Esophagus squamous epithelium (tissue), 5 donors: ENCODE measurements at regions not wholly inside any gene's neighbourhood (a gene's known extent, or its start where the extent isn't known, plus 50 kb on each side); places are given as distances from the start of the nearest gene placed in this dataset.

Source experiments
- DNase-seq: peaks from one replicate; lab custom pipeline; 2025; lab: John Stamatoyannopoulos, UW
- H3K27ac ChIP-seq, 4 donors: fragments of 200-600 bp; sonication (generic); one replicate each; pipeline ENCODE4 v1.5.1; 2016 to 2019; ENCODE audit warnings: mild to moderate bottlenecking in 1 of 4
- H3K27me3 ChIP-seq, 4 donors: fragments of 200-600 bp; sonication (generic); 1 replicate in 3 of 4; 2 replicates in 1 of 4; pipeline versions ENCODE4 v1.5.1 to v1.6.0; 2017 to 2021; ENCODE audit warnings: antibody characterized with exemption in 1 of 4
- H3K36me3 ChIP-seq, 3 donors: fragments of 200-600 bp; sonication (generic); one replicate each; pipeline ENCODE4 v1.5.1; 2016 to 2019
- H3K4me1 ChIP-seq, 3 donors: fragments of 200-600 bp; sonication (generic); one replicate each; pipeline ENCODE4 v1.5.1; 2017 to 2019
- H3K4me3 ChIP-seq, 4 donors: fragments of 200-600 bp; sonication (generic); 1 replicate in 3 of 4; 2 replicates in 1 of 4; pipeline ENCODE4 v1.5.1; 2016 to 2019; ENCODE audit warnings: mild to moderate bottlenecking in 2 of 4, moderate library complexity in 1 of 4
- H3K9me3 ChIP-seq, 3 donors: fragments of 200-600 bp; sonication (generic); one replicate each; pipeline ENCODE4 v1.5.1; 2016 to 2019
- POLR2A ChIP-seq, 4 donors: fragments of 450-650 bp; IDR thresholded peaks; one replicate each; pipeline ENCODE4 v1.6.1; 2017; ENCODE audit warnings: antibody characterized with exemption in 4 of 4, mild to moderate bottlenecking in 4 of 4, moderate library complexity in 3 of 4
- WGBS, 2 donors: methylation state at CpG; one replicate each; pipeline ENCODE4 v1.1.5; 2018; 5-methylcytosine and 5-hydroxymethylcytosine counted together
- intact Hi-C: fragments of 100-400 bp; cut with DNase I; formaldehyde crosslinking; loops from one replicate; pipeline ENCODE4 v1.15.0; 2022
- TF ChIP-seq, protein P1 (sequence below), 6 experiments: fragments of 450-650 bp in 4 of 6; fragments of 200-600 bp in 2 of 6; sonication (generic) in 2 of 6; IDR thresholded peaks; one replicate each; pipeline ENCODE4 v1.5.1; 2016 to 2019; ENCODE audit warnings: antibody characterized with exemption in 6 of 6, mild to moderate bottlenecking in 4 of 6, moderate library complexity in 4 of 6
- donor health status: DM: yes; HTN: yes; CAD: no.

DNA sequence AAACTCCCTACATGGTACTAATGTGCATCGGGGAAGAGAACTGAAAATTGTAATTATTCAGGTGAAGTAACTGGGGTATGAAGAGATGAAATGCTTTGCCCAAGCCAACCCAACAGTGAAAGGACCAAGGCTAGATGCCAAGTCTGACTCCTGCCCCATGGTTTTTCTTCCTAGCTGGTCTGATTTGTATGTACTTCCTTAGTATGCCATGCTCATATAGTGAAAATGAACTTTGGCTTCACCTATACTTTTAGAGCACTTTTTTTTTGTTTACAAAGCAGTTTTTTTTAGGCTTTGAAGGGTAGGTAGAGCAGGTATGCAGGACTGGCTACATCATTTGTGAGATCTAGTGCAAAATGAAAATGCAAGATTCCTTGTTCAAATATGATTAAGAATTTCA is 359.4 kb upstream of the RIOK2 start:
- no peaks in the 10 kb centered on the region for H3K9me3 ChIP-seq
- no peak overlapping the region for H3K27ac ChIP-seq
- intact Hi-C loops: no loop called here
- H3K36me3 ChIP-seq: no peaks in the 10 kb centered on the region
- no peak for DNase-seq
- no peak overlapping the region for H3K4me3 ChIP-seq
- H3K27me3 ChIP-seq: no peaks in the 10 kb centered on the region
- no peaks in the 10 kb centered on the region for H3K4me1 ChIP-seq
- TF ChIP-seq POLR2A (IDR thresholded peaks at IDR 0.05): no peak
- TF ChIP-seq, protein P1, sequence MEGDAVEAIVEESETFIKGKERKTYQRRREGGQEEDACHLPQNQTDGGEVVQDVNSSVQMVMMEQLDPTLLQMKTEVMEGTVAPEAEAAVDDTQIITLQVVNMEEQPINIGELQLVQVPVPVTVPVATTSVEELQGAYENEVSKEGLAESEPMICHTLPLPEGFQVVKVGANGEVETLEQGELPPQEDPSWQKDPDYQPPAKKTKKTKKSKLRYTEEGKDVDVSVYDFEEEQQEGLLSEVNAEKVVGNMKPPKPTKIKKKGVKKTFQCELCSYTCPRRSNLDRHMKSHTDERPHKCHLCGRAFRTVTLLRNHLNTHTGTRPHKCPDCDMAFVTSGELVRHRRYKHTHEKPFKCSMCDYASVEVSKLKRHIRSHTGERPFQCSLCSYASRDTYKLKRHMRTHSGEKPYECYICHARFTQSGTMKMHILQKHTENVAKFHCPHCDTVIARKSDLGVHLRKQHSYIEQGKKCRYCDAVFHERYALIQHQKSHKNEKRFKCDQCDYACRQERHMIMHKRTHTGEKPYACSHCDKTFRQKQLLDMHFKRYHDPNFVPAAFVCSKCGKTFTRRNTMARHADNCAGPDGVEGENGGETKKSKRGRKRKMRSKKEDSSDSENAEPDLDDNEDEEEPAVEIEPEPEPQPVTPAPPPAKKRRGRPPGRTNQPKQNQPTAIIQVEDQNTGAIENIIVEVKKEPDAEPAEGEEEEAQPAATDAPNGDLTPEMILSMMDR (IDR thresholded peaks at IDR 0.05): no peak
- WGBS, 2 donors: 86 to 92% methylated on average over 1 of the region's 1 CpG

DNA sequence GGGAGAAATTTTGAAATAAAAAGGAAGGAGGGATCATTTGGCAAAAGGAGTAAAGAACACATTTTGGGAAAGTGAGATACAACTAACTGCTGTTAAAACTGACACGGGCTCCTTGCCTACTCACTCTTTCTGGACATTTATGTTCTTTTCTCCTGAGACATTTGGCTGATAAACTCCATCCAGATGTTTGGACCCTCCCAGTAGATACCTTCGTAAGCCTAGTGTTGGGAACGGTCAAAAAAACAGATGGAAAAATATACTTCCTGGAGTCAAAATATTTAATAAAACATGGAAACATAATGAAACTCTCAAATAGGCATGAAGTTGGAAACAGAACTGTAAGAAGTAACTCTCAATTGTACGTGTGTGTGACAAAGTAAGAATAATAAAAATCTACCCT is 360.1 kb upstream of the RIOK2 start:
- 74 to 78% methylated on average over 4 of the region's 4 CpGs for WGBS, 2 donors
- intact Hi-C loops: no loop called here
- H3K4me1 ChIP-seq: no peaks in the 10 kb centered on the region
- H3K36me3 ChIP-seq: no peaks in the 10 kb centered on the region
- DNase-seq: no peak
- no peak overlapping the region for H3K4me3 ChIP-seq
- TF ChIP-seq POLR2A (IDR thresholded peaks at IDR 0.05): no peak
- TF ChIP-seq, protein P1 (IDR thresholded peaks at IDR 0.05): no peak
- no peaks in the 10 kb centered on the region for H3K9me3 ChIP-seq
- no peaks in the 10 kb centered on the region for H3K27me3 ChIP-seq
- no peak overlapping the region for H3K27ac ChIP-seq

GRCh38 chr5:97544240-97544639 is 361.2 kb upstream of the RIOK2 start:
- H3K27me3 ChIP-seq: no peaks in the 10 kb centered on the region
- DNase-seq: no peak
- 61 to 73% methylated on average over 3 of the region's 3 CpGs for WGBS, 2 donors

GRCh38 chr5:97544678-97545077 is 361.6 kb upstream of the RIOK2 start:
- no peak for DNase-seq
- Histone ChIP-seq H3K36me3 (no peaks in the 10 kb centered on the region), H3K4me1 (no peaks in the 10 kb centered on the region), H3K4me3 (no peak overlapping the region), H3K27ac (no peak overlapping the region), H3K9me3 (no peaks in the 10 kb centered on the region), H3K27me3 (no peaks in the 10 kb centered on the region)
- TF ChIP-seq POLR2A (IDR thresholded peaks at IDR 0.05): no peak
- TF ChIP-seq, protein P1 (IDR thresholded peaks at IDR 0.05): no peak
- WGBS, 2 donors: 57 to 62% methylated on average over 5 of the region's 5 CpGs
- intact Hi-C loops: no loop called here

More at GRCh38 chr5:97544240-97544639, 361.2 kb upstream of the RIOK2 start:
- intact Hi-C loops: no loop called here
- no peak overlapping the region for H3K4me3 ChIP-seq
- TF ChIP-seq POLR2A (IDR thresholded peaks at IDR 0.05): no peak
- H3K27ac ChIP-seq: no peak overlapping the region
- no peaks in the 10 kb centered on the region for H3K36me3 ChIP-seq
- no peaks in the 10 kb centered on the region for H3K9me3 ChIP-seq
- H3K4me1 ChIP-seq: no peaks in the 10 kb centered on the region

GRCh38 chr5:97545446-97545845 is 362.4 kb upstream of the RIOK2 start:
- Histone ChIP-seq H3K9me3 (no peaks in the 10 kb centered on the region), H3K27ac (no peak overlapping the region), H3K27me3 (no peaks in the 10 kb centered on the region), H3K36me3 (no peaks in the 10 kb centered on the region), H3K4me3 (no peak overlapping the region), H3K4me1 (no peaks in the 10 kb centered on the region)
- DNase-seq: no peak
- intact Hi-C loops: no loop called here
- no peak for TF ChIP-seq POLR2A (IDR thresholded peaks at IDR 0.05)
- TF ChIP-seq, protein P1 (IDR thresholded peaks at IDR 0.05): no peak

DNA sequence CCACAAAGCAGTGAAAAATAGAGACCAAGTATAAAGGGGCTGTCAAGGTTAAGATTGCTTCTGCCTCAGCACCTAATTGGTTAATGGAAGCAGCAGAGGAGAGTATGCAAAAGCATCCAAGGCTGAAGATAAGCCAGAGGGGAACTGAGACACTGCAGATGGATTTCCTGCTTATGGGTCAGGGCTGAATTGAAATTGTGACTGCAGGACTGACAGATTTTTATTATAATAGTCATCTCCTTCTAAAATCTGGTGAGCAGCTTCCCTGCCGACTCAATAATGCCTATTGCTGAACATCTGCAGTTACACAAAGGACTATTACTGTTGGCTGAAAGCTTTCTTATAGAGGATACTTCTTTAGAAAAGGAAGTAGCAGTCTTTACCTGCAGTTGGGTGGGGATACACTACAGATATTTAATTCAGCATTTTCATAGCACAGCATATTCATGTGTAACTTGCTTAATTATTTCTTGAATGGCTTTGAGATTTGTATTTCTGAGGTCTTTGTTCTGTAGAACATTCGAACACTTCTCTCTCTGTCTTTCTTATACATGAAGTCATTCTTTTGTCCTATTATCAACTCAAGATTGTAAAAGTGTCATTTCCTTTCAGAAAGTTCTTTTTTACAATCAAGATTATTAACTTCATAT is 363.0 kb upstream of the RIOK2 start:
- 50 to 56% methylated on average over 2 of the region's 2 CpGs for WGBS, 2 donors
- TF ChIP-seq POLR2A (IDR thresholded peaks at IDR 0.05): no peak
- TF ChIP-seq, protein P1 (IDR thresholded peaks at IDR 0.05): no peak
- Histone ChIP-seq H3K27me3 (no peaks in the 10 kb centered on the region), H3K4me3 (no peak overlapping the region), H3K27ac (no peak overlapping the region), H3K36me3 (no peaks in the 10 kb centered on the region), H3K4me1 (no peaks in the 10 kb centered on the region), H3K9me3 (no peaks in the 10 kb centered on the region)
- intact Hi-C loops: no loop called here
- no peak for DNase-seq
